ENCODE measurements at regions not wholly inside any gene's neighbourhood (a gene's known extent, or its start where the extent isn't known, plus 50 kb on each side); places are given as distances from the start of the nearest gene placed in this dataset.

DNA sequence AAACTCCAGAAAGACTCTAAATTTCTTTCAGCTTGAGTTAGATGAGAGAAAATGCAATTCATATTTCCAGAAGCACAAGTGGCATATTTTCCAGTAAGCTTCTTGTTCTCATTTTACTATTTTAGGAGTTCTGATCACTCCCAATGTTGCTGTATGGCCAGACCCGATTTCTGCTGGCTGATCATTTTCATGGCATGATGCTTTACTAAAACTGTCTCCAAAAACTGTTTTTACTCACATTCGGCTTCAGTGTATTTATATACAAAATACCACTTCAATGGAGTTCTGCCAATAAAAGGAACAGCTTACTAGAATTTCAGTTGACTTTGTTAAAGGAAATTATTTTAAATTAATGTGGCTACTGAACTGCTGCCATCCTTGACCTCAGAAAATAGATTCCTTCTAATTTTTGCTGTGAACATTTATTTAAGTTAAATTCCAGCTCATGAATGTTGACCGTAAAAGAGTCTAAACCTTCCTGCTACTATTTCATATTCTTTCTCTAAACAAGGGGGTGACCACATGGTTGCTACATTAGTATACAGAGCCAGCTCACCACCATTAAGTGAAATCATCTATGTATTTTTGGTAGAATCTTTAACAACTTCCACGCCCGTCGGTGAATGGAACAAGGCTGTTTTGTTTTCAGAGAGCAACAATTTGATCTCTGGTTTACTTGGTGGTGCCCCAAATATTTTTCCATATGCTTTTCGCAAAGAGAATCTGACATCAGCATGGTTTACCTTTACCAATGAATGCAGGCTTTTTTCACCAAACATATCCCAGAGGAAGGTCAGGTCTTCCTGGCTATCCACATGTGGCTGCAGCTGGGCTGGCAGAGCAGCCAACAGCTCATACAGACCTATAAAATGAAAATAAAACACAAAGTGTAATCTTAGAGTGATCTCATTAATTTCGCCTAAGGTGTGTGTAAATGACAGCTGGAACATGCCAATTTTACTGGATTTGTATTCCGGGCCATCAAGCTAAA lies 101.2 kb downstream of the MPP7 start:
- H3K27ac ChIP-seq (ENCODE audit: low read depth in 2 of 2, low read length in 2 of 2), result no peak overlapping the region
- FAIRE-seq (no peak), DNase-seq (no peak)
- no peak overlapping the region for H3K4me3 ChIP-seq (ENCODE audit: low read length in 3 of 3)
- H3K36me3 ChIP-seq (ENCODE audit: control insufficient read depth in 2 of 3, insufficient read depth in 3 of 3, low read length in 3 of 3), result no peaks in the 10 kb centered on the region
- H3K27me3 ChIP-seq (ENCODE audit: control insufficient read depth, insufficient read depth, low read length), result no peaks in the 10 kb centered on the region
- H3K4me1 ChIP-seq (ENCODE audit: control insufficient read depth in 2 of 3, insufficient read depth in 2 of 3, low read depth in 1 of 3, low read length in 3 of 3), result no peaks in the 10 kb centered on the region
- H3K9ac ChIP-seq (ENCODE audit: low read length in 3 of 3), result no peak overlapping the region
- intact Hi-C loops (cut with DNase I), result no loop called here
- no peaks in the 10 kb centered on the region for H3K9me3 ChIP-seq (ENCODE audit: control insufficient read depth in 2 of 3, insufficient read depth in 1 of 3, low read length in 3 of 3)
- TF ChIP-seq CTCF (IDR thresholded peaks at IDR 0.05; ENCODE audit: borderline replicate concordance, extremely low read depth, insufficient read depth), result no peak

DNA sequence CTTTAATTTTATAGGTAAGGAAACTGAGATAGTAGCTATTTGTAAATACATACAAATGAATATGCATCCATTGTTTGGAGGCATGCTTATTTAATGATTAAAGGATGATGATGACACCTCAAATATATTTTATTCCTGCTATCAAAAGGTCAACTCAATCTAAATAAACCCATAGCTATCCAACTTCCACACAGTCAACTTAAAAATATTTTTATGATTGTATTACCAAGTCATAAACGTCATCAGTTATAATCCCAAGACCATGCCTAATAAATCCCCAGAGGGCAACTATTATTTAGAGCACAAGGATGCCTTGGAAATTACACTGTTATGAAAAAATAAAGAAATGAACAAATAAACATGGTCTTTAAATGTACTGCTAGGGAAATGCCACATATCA lies 102.1 kb downstream of the MPP7 start:
- intact Hi-C loops (cut with DNase I), result no loop called here

GRCh38 chr10:28199941-28200340 lies 102.9 kb downstream of the MPP7 start:
- TF ChIP-seq CTCF (IDR thresholded peaks at IDR 0.05; ENCODE audit: borderline replicate concordance, extremely low read depth, insufficient read depth), result no peak
- Histone ChIP-seq H3K27ac (ENCODE audit: low read depth in 2 of 2, low read length in 2 of 2) (no peak overlapping the region), H3K4me1 (ENCODE audit: control insufficient read depth in 2 of 3, insufficient read depth in 2 of 3, low read depth in 1 of 3, low read length in 3 of 3) (no peaks in the 10 kb centered on the region), H3K36me3 (ENCODE audit: control insufficient read depth in 2 of 3, insufficient read depth in 3 of 3, low read length in 3 of 3) (no peaks in the 10 kb centered on the region), H3K9me3 (ENCODE audit: control insufficient read depth in 2 of 3, insufficient read depth in 1 of 3, low read length in 3 of 3) (no peaks in the 10 kb centered on the region), H3K4me3 (ENCODE audit: low read length in 3 of 3) (no peak overlapping the region), H3K9ac (ENCODE audit: low read length in 3 of 3) (no peak overlapping the region), H3K27me3 (ENCODE audit: control insufficient read depth, insufficient read depth, low read length) (no peaks in the 10 kb centered on the region)
- intact Hi-C loops (cut with DNase I), result no loop called here
- DNase-seq (no peak), FAIRE-seq (no peak)

More for the DNA sequence above, 102.1 kb downstream of the MPP7 start:
- no peak for TF ChIP-seq CTCF (IDR thresholded peaks at IDR 0.05; ENCODE audit: borderline replicate concordance, extremely low read depth, insufficient read depth)
- Histone ChIP-seq H3K4me3 (ENCODE audit: low read length in 3 of 3) (no peak overlapping the region), H3K9ac (ENCODE audit: low read length in 3 of 3) (no peak overlapping the region), H3K27me3 (ENCODE audit: control insufficient read depth, insufficient read depth, low read length) (no peaks in the 10 kb centered on the region), H3K4me1 (ENCODE audit: control insufficient read depth in 2 of 3, insufficient read depth in 2 of 3, low read depth in 1 of 3, low read length in 3 of 3) (no peaks in the 10 kb centered on the region), H3K36me3 (ENCODE audit: control insufficient read depth in 2 of 3, insufficient read depth in 3 of 3, low read length in 3 of 3) (no peaks in the 10 kb centered on the region), H3K9me3 (ENCODE audit: control insufficient read depth in 2 of 3, insufficient read depth in 1 of 3, low read length in 3 of 3) (no peaks in the 10 kb centered on the region), H3K27ac (ENCODE audit: low read depth in 2 of 2, low read length in 2 of 2) (no peak overlapping the region)
- FAIRE-seq (no peak), DNase-seq (no peak)
